Fibroblast of skin of left quadriceps (primary cell): ENCODE measurements at regions not wholly inside any gene's neighbourhood (a gene's known extent, or its start where the extent isn't known, plus 50 kb on each side); places are given as distances from the start of the nearest gene placed in this dataset.
"Not testable (repeated sequence)": the region's sequence is repeated elsewhere in the genome, so short reads cannot be mapped to it uniquely, and the experiment has no call there.

Experiments
- DNase-seq, 2 experiments: peaks; one replicate each; pipeline ENCODE4 v3.0.0-alpha.2; 2013; ENCODE audit warnings: low read depth in 2 of 2

DNA sequence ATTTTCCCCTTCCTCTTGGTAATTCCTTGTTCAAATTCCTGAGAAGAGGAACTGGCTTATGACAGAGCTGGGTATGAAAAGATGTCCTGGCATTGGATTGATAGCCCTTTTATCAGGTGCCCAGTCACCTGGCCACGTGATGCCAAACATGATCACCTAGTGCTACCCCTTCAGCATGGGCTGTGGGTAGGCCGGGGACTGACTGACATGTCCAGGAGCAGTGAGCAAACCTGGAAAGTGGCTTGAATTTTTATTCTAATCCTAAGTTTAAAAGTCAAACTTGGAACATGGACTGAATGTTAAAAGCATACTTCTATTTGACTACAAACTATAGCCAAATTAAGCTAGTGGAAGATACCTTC lies 99.7 kb upstream of the CXCL13 start:
- no peak for DNase-seq

DNA sequence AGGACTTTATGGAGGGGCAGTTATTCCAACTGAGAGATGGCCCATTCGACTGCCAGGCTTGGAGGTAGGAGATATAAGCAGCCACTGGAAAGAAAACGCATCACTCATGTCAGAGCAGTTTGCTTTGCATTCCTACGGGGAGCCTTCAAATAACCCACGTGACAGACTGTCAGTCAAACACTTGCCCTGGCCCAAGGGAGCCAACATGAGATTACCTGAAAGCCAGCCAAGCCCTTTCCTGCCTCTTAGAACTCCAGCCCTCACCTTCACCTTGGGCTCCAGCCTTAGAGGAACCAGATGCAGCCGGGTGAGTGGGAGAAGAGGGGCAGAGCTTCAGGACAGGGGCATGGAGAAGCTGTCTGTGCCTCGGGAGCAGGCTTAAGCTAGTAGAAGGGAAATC lies 95.3 kb upstream of the CXCL13 start:
- DNase-seq: no peak

- no peak for DNase-seq
These were observed 80.1 kb upstream of the CXCL13 start for GRCh38 chr4:77525538-77525937.

- DNase-seq: not testable (repeated sequence)
These were observed 77.7 kb upstream of the CXCL13 start for GRCh38 chr4:77527900-77528299.

DNA sequence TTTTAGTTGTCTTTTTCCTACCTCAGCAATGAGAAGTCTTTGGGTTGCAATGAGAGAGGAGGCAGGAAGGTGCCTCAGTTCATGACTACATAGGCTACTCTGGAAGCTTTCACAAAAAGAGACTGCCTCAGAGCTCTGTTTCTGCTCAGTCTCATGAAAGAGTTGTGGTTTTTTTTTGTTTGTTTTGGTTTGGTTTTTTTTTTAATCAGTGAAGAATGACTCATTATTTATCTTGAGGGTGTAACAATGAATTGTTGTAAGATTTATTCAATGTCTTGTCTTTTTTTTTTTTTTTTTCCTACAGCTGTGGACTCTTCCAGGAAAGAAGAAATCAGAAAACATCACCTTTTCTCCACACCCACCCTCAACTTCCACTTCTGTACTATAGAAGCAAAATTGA lies 67.5 kb upstream of the CXCL13 start:
- no peak for DNase-seq

DNA sequence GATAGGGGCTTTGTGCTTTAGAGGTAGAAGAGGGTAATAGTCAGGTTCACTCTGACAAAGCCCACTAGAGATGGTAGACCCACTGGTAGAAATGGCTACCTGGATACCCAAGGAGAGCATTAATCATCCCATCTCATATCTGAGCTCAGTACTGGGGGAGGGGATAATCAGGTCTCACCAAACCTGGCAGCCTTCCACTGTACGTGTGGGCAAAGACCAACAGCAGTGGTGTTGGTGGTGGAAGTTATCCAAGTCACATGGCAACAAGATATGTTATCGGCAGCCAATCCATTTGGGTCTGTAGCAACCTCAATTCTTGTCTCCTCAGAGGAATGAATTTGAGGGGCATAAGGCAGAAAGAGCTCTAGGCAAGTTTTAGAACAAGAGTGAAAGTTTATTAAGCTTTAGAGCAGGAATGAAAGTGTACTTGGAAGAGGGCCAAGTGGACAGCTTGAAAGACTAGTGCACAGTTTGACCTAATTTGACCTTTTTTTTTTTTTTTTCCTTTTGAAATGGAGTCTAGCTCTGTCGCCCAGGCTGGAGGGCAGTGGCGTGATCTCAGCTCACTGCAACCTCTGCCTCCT lies 67.0 kb upstream of the CXCL13 start:
- no peak for DNase-seq
